A549 (cell line): ENCODE measurements at regions not wholly inside any gene's neighbourhood (a gene's known extent, or its start where the extent isn't known, plus 50 kb on each side); places are given as distances from the start of the nearest gene placed in this dataset.

ENCODE experiments used
- CHD2 ChIP-seq: fragments of 150-350 bp; IDR thresholded peaks from 2 replicates; pipeline ENCODE4 v1.6.1; 2014; ENCODE audit warnings: low read length; ENCODE audit not compliant: partially characterized antibody
- CHD4 ChIP-seq: fragments of 200-600 bp; sonication (generic); IDR thresholded peaks from 2 replicates; pipeline ENCODE4 v1.6.1; 2016; ENCODE audit warnings: antibody characterized with exemption, mild to moderate bottlenecking, borderline replicate concordance
- JUN ChIP-seq, 2 experiments: fragments of >200 bp; sonication (Bioruptor Twin); formaldehyde crosslinking; IDR thresholded peaks; 2 replicates in 1 of 2; 3 replicates in 1 of 2; pipeline ENCODE4 v1.6.1; 2016 to 2017
- JUNB ChIP-seq: fragments of >200 bp; sonication (Bioruptor Twin); formaldehyde crosslinking; IDR thresholded peaks from 2 replicates; pipeline ENCODE4 v1.6.1; 2016
- KDM1A ChIP-seq: fragments of 200-600 bp; sonication (generic); IDR thresholded peaks from 2 replicates; pipeline ENCODE4 v1.6.1; 2016; ENCODE audit warnings: low read depth, mild to moderate bottlenecking
- NFE2L2 ChIP-seq: fragments of 150-350 bp; conservative IDR thresholded peaks from 2 replicates; pipeline ENCODE4 v1.6.1; 2014; ENCODE audit warnings: low read length
- POLR2A ChIP-seq: IDR thresholded peaks from 2 replicates; pipeline ENCODE4 v1.6.1; 2012; ENCODE audit warnings: mild to moderate bottlenecking, low read length
- POLR2AphosphoS2 ChIP-seq: conservative IDR thresholded peaks from 2 replicates; pipeline ENCODE4 v1.6.1; 2012; ENCODE audit warnings: low read length, improper control_type of control experiment, inconsistent platforms
- RAD21 ChIP-seq, 2 experiments: fragments of >200 bp in 1 of 2; sonication (Bioruptor Twin) in 1 of 2; formaldehyde crosslinking in 1 of 2; IDR thresholded peaks in 1 of 2; conservative IDR thresholded peaks in 1 of 2; 2 replicates in 1 of 2; 3 replicates in 1 of 2; pipeline ENCODE4 v1.6.1; 2012 to 2018; ENCODE audit warnings: inconsistent platforms in 1 of 2
- RFX5 ChIP-seq: fragments of 450-650 bp; IDR thresholded peaks from 2 replicates; pipeline ENCODE4 v1.7.1; 2014; ENCODE audit warnings: antibody characterized with exemption, mild to moderate bottlenecking, moderate library complexity
- TF ChIP-seq, protein P1 (sequence below): fragments of >200 bp; sonication (Bioruptor Twin); formaldehyde crosslinking; IDR thresholded peaks from 3 replicates; pipeline ENCODE4 v1.5.1; 2016
- TF ChIP-seq, protein P2 (sequence below): IDR thresholded peaks from 2 replicates; pipeline ENCODE4 v1.6.1; 2012
- TF ChIP-seq, protein P3 (sequence below): IDR thresholded peaks from 2 replicates; pipeline ENCODE4 v1.6.1; 2012; ENCODE audit warnings: low read depth, borderline replicate concordance

DNA sequence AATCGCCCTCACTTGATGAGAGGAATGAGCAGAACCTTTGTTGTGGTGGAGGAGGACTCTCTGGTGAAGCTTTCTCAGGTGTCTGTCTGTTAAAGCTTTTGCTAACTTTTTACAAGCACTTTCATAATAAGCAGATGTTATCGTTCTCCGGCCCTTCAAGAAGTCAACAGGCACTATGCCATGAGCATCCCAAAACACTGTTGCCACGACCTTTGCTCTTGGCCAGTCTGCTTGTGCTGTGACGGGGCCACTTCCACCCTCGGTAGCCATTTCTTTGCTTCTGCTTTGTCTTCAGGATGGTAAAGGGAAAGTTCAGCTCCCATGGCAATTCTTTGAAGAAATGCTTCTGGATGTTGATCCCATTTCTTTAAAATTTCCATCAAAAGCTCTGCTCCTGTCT lies 93.5 kb upstream of the ANKRD10 start:
- TF ChIP-seq, protein P1, sequence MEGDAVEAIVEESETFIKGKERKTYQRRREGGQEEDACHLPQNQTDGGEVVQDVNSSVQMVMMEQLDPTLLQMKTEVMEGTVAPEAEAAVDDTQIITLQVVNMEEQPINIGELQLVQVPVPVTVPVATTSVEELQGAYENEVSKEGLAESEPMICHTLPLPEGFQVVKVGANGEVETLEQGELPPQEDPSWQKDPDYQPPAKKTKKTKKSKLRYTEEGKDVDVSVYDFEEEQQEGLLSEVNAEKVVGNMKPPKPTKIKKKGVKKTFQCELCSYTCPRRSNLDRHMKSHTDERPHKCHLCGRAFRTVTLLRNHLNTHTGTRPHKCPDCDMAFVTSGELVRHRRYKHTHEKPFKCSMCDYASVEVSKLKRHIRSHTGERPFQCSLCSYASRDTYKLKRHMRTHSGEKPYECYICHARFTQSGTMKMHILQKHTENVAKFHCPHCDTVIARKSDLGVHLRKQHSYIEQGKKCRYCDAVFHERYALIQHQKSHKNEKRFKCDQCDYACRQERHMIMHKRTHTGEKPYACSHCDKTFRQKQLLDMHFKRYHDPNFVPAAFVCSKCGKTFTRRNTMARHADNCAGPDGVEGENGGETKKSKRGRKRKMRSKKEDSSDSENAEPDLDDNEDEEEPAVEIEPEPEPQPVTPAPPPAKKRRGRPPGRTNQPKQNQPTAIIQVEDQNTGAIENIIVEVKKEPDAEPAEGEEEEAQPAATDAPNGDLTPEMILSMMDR = no peak
- TF ChIP-seq, protein P2, sequence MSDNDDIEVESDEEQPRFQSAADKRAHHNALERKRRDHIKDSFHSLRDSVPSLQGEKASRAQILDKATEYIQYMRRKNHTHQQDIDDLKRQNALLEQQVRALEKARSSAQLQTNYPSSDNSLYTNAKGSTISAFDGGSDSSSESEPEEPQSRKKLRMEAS = no peak
- TF ChIP-seq, protein P3, sequence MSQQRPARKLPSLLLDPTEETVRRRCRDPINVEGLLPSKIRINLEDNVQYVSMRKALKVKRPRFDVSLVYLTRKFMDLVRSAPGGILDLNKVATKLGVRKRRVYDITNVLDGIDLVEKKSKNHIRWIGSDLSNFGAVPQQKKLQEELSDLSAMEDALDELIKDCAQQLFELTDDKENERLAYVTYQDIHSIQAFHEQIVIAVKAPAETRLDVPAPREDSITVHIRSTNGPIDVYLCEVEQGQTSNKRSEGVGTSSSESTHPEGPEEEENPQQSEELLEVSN = no peak
- TF ChIP-seq RAD21 (conservative IDR thresholded peaks at IDR 0.05 in 1 of 2, IDR thresholded peaks at IDR 0.05 in 1 of 2) = no peak
- TF ChIP-seq JUNB = no peak
- no peak for TF ChIP-seq POLR2A
- no peak for TF ChIP-seq CHD2
- no peak for TF ChIP-seq JUN (IDR thresholded peaks at IDR 0.05)
- no peak for TF ChIP-seq POLR2AphosphoS2
- TF ChIP-seq RFX5 = no peak
- no peak for TF ChIP-seq CHD4
- TF ChIP-seq KDM1A = no peak
- no peak for TF ChIP-seq NFE2L2
